SK-N-SH treated with all-trans-retinoic acid at 6 μM for 48 hours (cell line): ENCODE measurements at regions not wholly inside any gene's neighbourhood (a gene's known extent, or its start where the extent isn't known, plus 50 kb on each side); places are given as distances from the start of the nearest gene placed in this dataset.

ENCODE experiments used
- ARNTL ChIP-seq: fragments of 450-650 bp; formaldehyde crosslinking; IDR thresholded peaks from 2 replicates; pipeline ENCODE4 v1.5.0; 2020; ENCODE audit warnings: low read depth, mild to moderate bottlenecking, moderate library complexity, borderline replicate concordance
- RARB ChIP-seq: fragments of 250-450 bp; sonication (Bioruptor Pico); IDR thresholded peaks from 2 replicates; pipeline ENCODE4 v1.8.0; 2021; ENCODE audit warnings: mild to moderate bottlenecking, moderate library complexity
- TSHZ2 ChIP-seq: fragments of 250-450 bp; sonication (Bioruptor Pico); IDR thresholded peaks from 2 replicates; pipeline ENCODE4 v1.5.0; 2020; ENCODE audit warnings: mild to moderate bottlenecking, moderate library complexity
- ZNF565 ChIP-seq: fragments of 450-650 bp; formaldehyde crosslinking; conservative IDR thresholded peaks from 2 replicates; pipeline ENCODE4 v1.5.0; 2020; ENCODE audit warnings: low read depth, mild to moderate bottlenecking, moderate library complexity

- TF ChIP-seq ZNF565 (CRISPR knock-in tag) (no peak), RARB (CRISPR knock-in tag) (no peak), ARNTL (CRISPR knock-in tag) (no peak), TSHZ2 (CRISPR knock-in tag) (no peak)
Observed at GRCh38 chr12:125211464-125211863, 146.2 kb downstream of the AACS start.
